ENCODE measurements at regions not wholly inside any gene's neighbourhood (a gene's known extent, or its start where the extent isn't known, plus 50 kb on each side); places are given as distances from the start of the nearest gene placed in this dataset.
"Not testable (repeated sequence)": the region's sequence is repeated elsewhere in the genome, so short reads cannot be mapped to it uniquely, and the experiment has no call there.

DNA sequence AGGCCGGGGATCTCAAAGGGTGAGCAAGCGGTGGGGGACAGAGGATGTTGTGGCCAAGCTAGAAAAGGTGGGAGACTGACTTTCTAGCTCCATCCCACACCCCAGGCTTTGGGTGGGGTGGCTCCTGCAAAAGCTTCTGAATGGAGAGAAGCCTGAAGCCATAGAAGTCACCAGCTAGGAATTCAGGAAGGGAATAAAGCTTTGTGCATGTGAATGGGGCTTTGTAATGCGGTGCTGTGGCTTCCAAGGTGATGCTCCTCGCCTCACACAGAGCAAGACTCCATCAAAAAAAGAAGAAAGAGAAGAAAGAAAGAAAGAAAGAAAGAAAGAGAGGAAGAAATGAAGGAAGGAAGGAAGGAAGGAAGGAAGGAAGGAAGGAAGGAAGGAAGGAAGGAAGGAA, 237.0 kb downstream of the CDY2A start:
- H3K9me3 Mint-ChIP-seq; H3K4me1 Mint-ChIP-seq; H3K36me3 Mint-ChIP-seq (ENCODE audit: low read depth); H3K27ac Mint-ChIP-seq; H3K27me3 Mint-ChIP-seq; H3K4me3 Mint-ChIP-seq; ATAC-seq (replicated peaks): not testable (repeated sequence)

DNA sequence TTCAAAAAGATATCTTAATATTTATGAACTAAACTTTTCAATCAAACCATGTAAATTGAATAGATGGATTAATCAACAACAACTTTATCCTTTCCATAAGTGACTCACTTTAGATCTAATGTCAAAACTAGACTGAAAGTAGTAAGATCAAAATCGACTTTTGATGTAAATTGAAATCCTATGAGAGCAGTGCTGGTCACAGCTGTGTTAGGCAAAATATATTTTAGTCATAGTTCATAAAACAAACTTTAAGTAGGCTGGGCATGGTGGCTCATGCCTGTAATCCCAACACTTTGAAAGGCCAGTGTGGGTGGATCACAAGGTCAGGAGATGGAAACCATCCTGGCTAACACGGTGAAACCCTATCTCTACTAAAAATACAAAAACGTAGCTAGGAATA, 245.5 kb downstream of the CDY2A start:
- ATAC-seq (replicated peaks), result peak; percentile 59
- not testable (repeated sequence) for H3K9me3 Mint-ChIP-seq; H3K36me3 Mint-ChIP-seq (ENCODE audit: low read depth); H3K27ac Mint-ChIP-seq; H3K27me3 Mint-ChIP-seq; H3K4me3 Mint-ChIP-seq; H3K4me1 Mint-ChIP-seq

DNA sequence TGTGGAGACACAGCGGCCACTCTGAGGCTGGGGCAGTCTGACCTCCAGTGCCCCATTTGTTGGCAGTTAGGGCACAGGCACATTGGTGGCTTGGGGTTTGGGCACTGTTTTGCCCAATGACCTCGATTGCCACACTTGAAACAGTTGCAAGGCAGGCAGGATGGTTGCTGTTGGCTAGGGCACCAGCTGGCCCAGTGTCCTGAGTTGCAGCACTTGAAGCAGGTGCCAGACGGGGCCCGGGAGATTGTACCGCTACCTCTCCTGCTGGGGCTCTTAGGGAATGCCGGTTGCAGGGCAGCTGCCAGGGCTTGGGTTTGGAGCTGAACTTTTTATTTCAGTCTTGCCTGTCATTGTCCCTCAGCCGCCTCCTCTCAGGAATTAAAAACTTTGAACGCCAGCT, 252.2 kb upstream of the HSFY1 start:
- not testable (repeated sequence) for H3K9me3 Mint-ChIP-seq; H3K36me3 Mint-ChIP-seq (ENCODE audit: low read depth); H3K27ac Mint-ChIP-seq; H3K4me3 Mint-ChIP-seq; H3K27me3 Mint-ChIP-seq; ATAC-seq (replicated peaks); H3K4me1 Mint-ChIP-seq

DNA sequence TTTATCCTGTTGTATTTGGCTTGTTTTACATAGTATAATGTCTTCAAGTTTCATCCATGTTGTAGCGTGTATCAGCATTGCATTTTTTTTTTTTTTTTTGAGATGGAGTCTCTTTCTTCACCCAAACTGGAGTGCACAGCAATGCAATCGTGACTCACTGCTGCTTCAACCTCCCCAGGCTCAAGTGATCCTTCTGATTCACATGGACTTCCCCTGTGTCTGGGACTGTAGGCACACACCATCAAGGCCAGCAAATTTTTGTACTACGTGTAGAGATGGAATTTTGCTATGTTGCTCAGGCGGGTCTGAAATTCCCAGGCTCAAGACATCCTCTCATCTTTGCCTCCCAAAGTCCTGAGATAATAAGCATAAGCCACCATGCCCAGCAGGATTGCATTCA, 248.1 kb upstream of the HSFY1 start:
- peak; percentile 46 for ATAC-seq (replicated peaks)
- H3K27ac Mint-ChIP-seq; H3K4me3 Mint-ChIP-seq; H3K36me3 Mint-ChIP-seq (ENCODE audit: low read depth); H3K27me3 Mint-ChIP-seq; H3K4me1 Mint-ChIP-seq; H3K9me3 Mint-ChIP-seq: not testable (repeated sequence)

DNA sequence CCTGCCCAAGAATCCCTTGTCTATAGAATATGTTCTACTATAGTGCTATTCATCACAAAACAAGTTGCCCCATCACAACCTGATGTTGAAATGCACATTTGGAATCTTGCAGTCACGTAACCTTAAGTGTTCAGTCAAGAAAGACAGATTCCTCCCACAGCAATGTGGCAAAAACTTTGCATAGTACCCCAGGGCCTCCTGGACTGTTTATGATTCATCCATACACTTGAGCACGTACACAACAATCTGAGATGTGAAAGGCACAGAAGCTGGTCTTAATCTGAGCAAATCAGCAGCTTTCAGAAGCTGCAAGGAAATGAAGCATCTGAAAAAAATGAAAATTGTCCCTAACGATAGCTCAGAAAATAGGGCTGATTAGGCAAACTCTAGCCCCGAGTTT, 240.2 kb upstream of the HSFY1 start:
- peak; percentile 73 for ATAC-seq (replicated peaks)
- not testable (repeated sequence) for H3K4me1 Mint-ChIP-seq; H3K9me3 Mint-ChIP-seq; H3K27me3 Mint-ChIP-seq; H3K27ac Mint-ChIP-seq; H3K4me3 Mint-ChIP-seq; H3K36me3 Mint-ChIP-seq (ENCODE audit: low read depth)

DNA sequence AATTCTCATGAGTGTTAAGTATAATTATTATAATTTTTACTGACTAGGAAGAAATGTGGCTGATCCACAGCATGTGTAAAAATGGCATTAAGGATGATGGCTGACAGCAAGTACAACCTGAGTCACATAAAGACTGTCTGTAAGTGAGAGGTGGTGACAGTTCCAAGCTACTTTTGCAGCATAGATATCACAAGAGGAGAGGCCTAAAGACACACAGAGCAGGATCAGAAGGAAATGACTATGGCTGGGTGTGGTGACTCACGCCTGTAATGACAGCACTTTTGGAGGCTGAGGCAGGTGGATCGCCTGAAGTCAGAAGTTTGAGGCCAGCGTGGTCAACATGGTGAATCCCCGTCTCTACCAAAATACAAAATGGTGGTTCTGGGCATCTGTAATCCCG, 234.7 kb upstream of the HSFY1 start:
- not testable (repeated sequence) for H3K4me3 Mint-ChIP-seq; H3K27ac Mint-ChIP-seq; H3K27me3 Mint-ChIP-seq; H3K4me1 Mint-ChIP-seq; H3K9me3 Mint-ChIP-seq; H3K36me3 Mint-ChIP-seq (ENCODE audit: low read depth)
- ATAC-seq (replicated peaks), result peak; percentile 67

DNA sequence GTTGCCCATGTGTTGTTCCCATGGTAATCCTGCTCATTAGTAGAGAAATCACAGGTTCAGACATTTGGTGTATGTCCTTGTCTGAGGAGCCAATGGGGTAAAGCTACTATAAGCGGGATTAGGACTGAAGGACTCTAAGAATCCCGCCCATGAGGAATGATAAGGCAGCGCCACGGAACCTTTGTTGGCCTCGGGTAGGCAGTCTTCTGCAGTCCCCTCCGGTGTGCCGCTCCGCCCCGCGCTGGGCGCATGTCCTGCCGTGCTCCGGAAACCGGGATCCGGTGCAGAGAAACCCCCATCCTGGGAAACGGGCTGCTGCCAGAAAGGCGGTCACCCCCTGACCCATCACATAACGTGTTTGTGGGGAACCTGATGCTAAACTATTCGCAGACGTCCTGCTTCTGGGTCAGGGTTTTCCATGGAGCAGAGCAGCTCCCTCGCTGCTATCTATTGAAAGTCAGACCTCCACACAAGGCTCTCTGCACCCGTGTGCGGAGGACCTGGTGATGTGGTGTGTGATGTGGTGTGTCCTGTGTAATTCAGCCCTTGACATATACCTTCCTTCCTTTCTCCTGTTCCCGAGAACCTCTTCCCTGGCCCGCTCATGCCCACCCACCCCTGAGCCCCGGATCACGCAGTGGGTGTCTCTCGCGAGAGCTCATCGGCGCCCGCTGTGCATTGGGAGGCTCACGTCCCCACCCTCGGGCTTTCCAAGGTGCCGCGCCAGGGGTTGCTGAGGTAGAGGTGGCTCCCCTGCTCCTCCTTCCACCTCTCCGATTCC, 220.8 kb upstream of the HSFY1 start:
- H3K27ac Mint-ChIP-seq; H3K4me3 Mint-ChIP-seq; H3K36me3 Mint-ChIP-seq (ENCODE audit: low read depth); H3K4me1 Mint-ChIP-seq; H3K27me3 Mint-ChIP-seq; H3K9me3 Mint-ChIP-seq: not testable (repeated sequence)
- peak; percentile 43 for ATAC-seq (replicated peaks)

DNA sequence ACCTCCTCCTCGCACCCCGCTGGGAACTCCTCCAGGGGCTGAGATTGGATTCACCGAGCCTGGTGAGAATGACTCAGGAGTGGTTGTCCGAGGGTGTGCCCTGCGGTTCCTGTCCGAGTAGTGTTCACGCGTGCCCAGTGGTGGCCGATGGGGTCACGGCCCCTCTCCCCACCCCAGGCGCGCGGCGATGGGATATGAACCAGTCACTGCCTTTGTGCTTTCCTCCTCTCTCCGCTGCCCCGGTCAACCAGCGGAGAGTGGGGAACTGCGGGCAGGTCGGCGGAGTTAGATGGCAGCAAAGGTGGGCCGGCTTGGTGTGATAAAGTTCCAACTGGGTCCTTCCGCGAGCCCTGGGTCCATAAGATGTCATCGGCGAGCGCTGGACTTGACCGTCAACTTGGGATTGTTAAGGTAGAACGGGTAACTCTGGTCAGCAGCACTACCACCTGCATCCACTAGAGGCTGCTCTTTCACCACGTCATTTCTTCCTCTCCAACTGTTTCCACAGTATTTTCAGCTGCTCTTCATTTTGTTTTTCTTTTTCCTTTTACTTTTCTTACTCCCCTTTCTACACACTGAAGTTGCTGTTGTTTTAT, 220.1 kb upstream of the HSFY1 start:
- ATAC-seq (replicated peaks), result peak; percentile 57
- H3K27me3 Mint-ChIP-seq; H3K4me1 Mint-ChIP-seq; H3K9me3 Mint-ChIP-seq; H3K27ac Mint-ChIP-seq; H3K36me3 Mint-ChIP-seq (ENCODE audit: low read depth); H3K4me3 Mint-ChIP-seq: not testable (repeated sequence)

DNA sequence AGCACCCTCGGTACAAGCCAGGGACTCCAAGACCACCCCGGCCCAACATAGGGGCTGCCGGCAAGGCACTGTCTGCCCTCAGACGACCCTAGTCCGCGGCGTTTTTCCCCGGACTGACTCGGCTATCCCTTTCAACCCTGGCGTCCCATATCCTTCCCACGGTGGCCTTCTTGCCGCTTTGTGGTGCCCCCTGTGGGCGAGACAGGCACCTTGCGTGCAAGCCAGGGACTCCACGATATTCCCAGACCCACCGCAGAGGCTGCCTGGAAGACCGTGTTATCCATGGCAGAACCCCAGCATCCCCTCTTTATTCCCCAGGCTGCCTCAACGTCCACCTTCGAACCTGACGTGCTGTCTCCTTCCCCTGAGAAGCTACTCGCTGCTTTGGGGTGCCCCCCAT, 204.0 kb upstream of the HSFY1 start:
- ATAC-seq (replicated peaks); H3K36me3 Mint-ChIP-seq (ENCODE audit: low read depth); H3K4me3 Mint-ChIP-seq; H3K9me3 Mint-ChIP-seq; H3K4me1 Mint-ChIP-seq; H3K27me3 Mint-ChIP-seq; H3K27ac Mint-ChIP-seq: not testable (repeated sequence)

Data from activated T-helper 17 cell treated with anti-CD3 and anti-CD28 coated beads, Interleukin-2, amount 50 U/mL, for 72 hours (primary cell).